ENCODE measurements at regions not wholly inside any gene's neighbourhood (a gene's known extent, or its start where the extent isn't known, plus 50 kb on each side); places are given as distances from the start of the nearest gene placed in this dataset.

- Histone ChIP-seq H3K27me3 (replicated peaks) (no peaks in the 10 kb centered on the region), H3K36me3 (replicated peaks) (no peaks in the 10 kb centered on the region), H3K4me3 (ENCODE audit: low read depth, low read length) (no peak overlapping the region), H3K27ac (no peak overlapping the region)
- no peak for TF ChIP-seq CTCF (IDR thresholded peaks at IDR 0.05; ENCODE audit: low read depth, low read length, missing control alignments)
- DNase-seq = no peak
- in situ Hi-C loops (cut with HindIII; ENCODE audit: low pct_ligation_motif_present, low sequenced_read_pairs) = no loop called here
Measured at GRCh38 chr2:36027616-36028015, 328.0 kb upstream of the CRIM1 start.

GRCh38 chr2:36013064-36013463 lies 342.5 kb upstream of the CRIM1 start:
- H3K36me3 ChIP-seq (replicated peaks) = no peaks in the 10 kb centered on the region
- no peak for DNase-seq
- no peak overlapping the region for H3K27ac ChIP-seq
- TF ChIP-seq CTCF (IDR thresholded peaks at IDR 0.05; ENCODE audit: low read depth, low read length, missing control alignments) = no peak
- H3K4me3 ChIP-seq (ENCODE audit: low read depth, low read length) = no peak overlapping the region
- in situ Hi-C loops (cut with HindIII; ENCODE audit: low pct_ligation_motif_present, low sequenced_read_pairs) = no loop called here
- H3K27me3 ChIP-seq (replicated peaks) = no peaks in the 10 kb centered on the region

GRCh38 chr2:36006444-36006843 lies 349.1 kb upstream of the CRIM1 start:
- Histone ChIP-seq H3K27ac (no peak overlapping the region), H3K27me3 (replicated peaks) (no peaks in the 10 kb centered on the region), H3K36me3 (replicated peaks) (no peaks in the 10 kb centered on the region), H3K4me3 (ENCODE audit: low read depth, low read length) (no peak overlapping the region)
- no peak for DNase-seq
- in situ Hi-C loops (cut with HindIII; ENCODE audit: low pct_ligation_motif_present, low sequenced_read_pairs) = no loop called here
- TF ChIP-seq CTCF (IDR thresholded peaks at IDR 0.05; ENCODE audit: low read depth, low read length, missing control alignments) = no peak

- in situ Hi-C loops (cut with HindIII; ENCODE audit: low pct_ligation_motif_present, low sequenced_read_pairs) = no loop called here
Measured at GRCh38 chr2:36002941-36003340, 352.6 kb upstream of the CRIM1 start.

GRCh38 chr2:35997488-35997887 lies 358.1 kb upstream of the CRIM1 start:
- in situ Hi-C loops (cut with HindIII; ENCODE audit: low pct_ligation_motif_present, low sequenced_read_pairs) = no loop called here

More at GRCh38 chr2:36002941-36003340, 352.6 kb upstream of the CRIM1 start:
- no peaks in the 10 kb centered on the region for H3K27me3 ChIP-seq (replicated peaks)
- no peak for TF ChIP-seq CTCF (IDR thresholded peaks at IDR 0.05; ENCODE audit: low read depth, low read length, missing control alignments)
- H3K4me3 ChIP-seq (ENCODE audit: low read depth, low read length) = no peak overlapping the region
- DNase-seq = no peak
- H3K36me3 ChIP-seq (replicated peaks) = no peaks in the 10 kb centered on the region
- no peak overlapping the region for H3K27ac ChIP-seq

More at GRCh38 chr2:35997488-35997887, 358.1 kb upstream of the CRIM1 start:
- Histone ChIP-seq H3K4me3 (ENCODE audit: low read depth, low read length) (no peak overlapping the region), H3K36me3 (replicated peaks) (no peaks in the 10 kb centered on the region), H3K27ac (no peak overlapping the region), H3K27me3 (replicated peaks) (no peaks in the 10 kb centered on the region)
- TF ChIP-seq CTCF (IDR thresholded peaks at IDR 0.05; ENCODE audit: low read depth, low read length, missing control alignments) = no peak
- DNase-seq = no peak

All from brain microvascular endothelial cell (primary cell).